H1 (cell line): ENCODE measurements at regions not wholly inside any gene's neighbourhood (a gene's known extent, or its start where the extent isn't known, plus 50 kb on each side); places are given as distances from the start of the nearest gene placed in this dataset.

Experiments used
- CTCF ChIA-PET: fragments of 300-600 bp; sonication (Branson Sonifier 250); formaldehyde crosslinking; loops from one replicate; lab custom pipeline; 2021; ENCODE audit not compliant: partially characterized antibody; lab: Charles Lee
- POLR2A ChIA-PET: fragments of 300-600 bp; sonication (Branson Sonifier 250); formaldehyde crosslinking; loops from one replicate; lab custom pipeline; 2021; ENCODE audit warnings: inconsistent platforms; ENCODE audit not compliant: partially characterized antibody; lab: Charles Lee
- DNase-seq, 2 experiments: peaks; one replicate each; pipeline versions ENCODE4 v3.0.0 to v3.0.0-alpha.2; 2010 to 2022; ENCODE audit warnings: low spot score in 2 of 2, low read depth in 1 of 2, mixed read lengths in 1 of 2
- FAIRE-seq: peaks from 2 replicates; lab custom pipeline; 2011; peaks lifted over from hg19 to GRCh38; lab: Jason Lieb, UNC
- H2AFZ ChIP-seq: 2 replicates; pipeline ENCODE4 v1.8.1; 2012; ENCODE audit warnings: low read length, inconsistent platforms
- H2AK5ac ChIP-seq: 2 replicates; pipeline ENCODE4 v1.6.1; 2013; ENCODE audit warnings: low read depth, low read length
- H2BK120ac ChIP-seq: replicated peaks from 2 replicates; pipeline ENCODE3; 2013; ENCODE audit warnings: low read depth, low read length, inconsistent platforms
- H2BK12ac ChIP-seq: 2 replicates; pipeline ENCODE4 v1.6.1; 2013; ENCODE audit warnings: low read depth, low read length
- H2BK15ac ChIP-seq: 2 replicates; pipeline ENCODE4 v1.6.1; 2013; ENCODE audit warnings: low read length
- H2BK20ac ChIP-seq: 2 replicates; pipeline ENCODE4 v1.6.1; 2013; ENCODE audit warnings: low read length
- H2BK5ac ChIP-seq: 2 replicates; pipeline ENCODE4 v1.6.1; 2013; ENCODE audit warnings: low read depth, low read length
- H3K14ac ChIP-seq: 2 replicates; pipeline ENCODE4 v1.6.1; 2013; ENCODE audit warnings: inconsistent platforms; ENCODE audit not compliant: insufficient read length
- H3K18ac ChIP-seq: 2 replicates; pipeline ENCODE4 v1.6.1; 2013; ENCODE audit warnings: low read length; ENCODE audit errors: extremely low read depth
- H3K23ac ChIP-seq: 2 replicates; pipeline ENCODE4 v1.6.1; 2013; ENCODE audit warnings: inconsistent platforms; ENCODE audit not compliant: insufficient read length
- H3K23me2 ChIP-seq: 2 replicates; pipeline ENCODE4 v1.6.1; 2013; ENCODE audit warnings: low read depth, low read length
- H3K27ac ChIP-seq: 2 replicates; pipeline ENCODE4 v1.6.1; 2011; ENCODE audit warnings: low read depth, low read length, inconsistent platforms
- H3K27me3 ChIP-seq, 4 experiments: replicated peaks in 1 of 4; 1 replicate in 1 of 4; 2 replicates in 3 of 4; pipeline versions ENCODE4 v1.6.1 to v1.8.1; 2011 to 2013; ENCODE audit warnings: low read length in 3 of 4, mild to moderate bottlenecking in 3 of 4, inconsistent platforms in 2 of 4, mixed read lengths in 2 of 4, moderate library complexity in 1 of 4; ENCODE audit not compliant: control insufficient read depth in 3 of 4, insufficient read depth in 3 of 4; ENCODE audit errors: extremely low read depth in 1 of 4
- H3K36me3 ChIP-seq, 4 experiments: 2 replicates each; pipeline versions ENCODE4 v1.6.1 to v1.8.1; 2011 to 2013; ENCODE audit warnings: mild to moderate bottlenecking in 4 of 4, low read length in 3 of 4, moderate library complexity in 2 of 4, control low read depth in 1 of 4, inconsistent platforms in 1 of 4; ENCODE audit not compliant: insufficient read depth in 4 of 4, control insufficient read depth in 2 of 4
- H3K4ac ChIP-seq: replicated peaks from 2 replicates; pipeline ENCODE3; 2013; ENCODE audit warnings: low read length, low read depth, mixed read lengths, inconsistent platforms; ENCODE audit not compliant: insufficient read length
- H3K4me1 ChIP-seq, 4 experiments: replicated peaks in 1 of 4; 1 replicate in 1 of 4; 2 replicates in 3 of 4; pipeline versions ENCODE4 v1.6.1 to v1.8.1; 2011 to 2013; ENCODE audit warnings: low read length in 3 of 4, inconsistent platforms in 2 of 4, mixed read lengths in 1 of 4; ENCODE audit not compliant: insufficient read depth in 4 of 4, control insufficient read depth in 3 of 4
- H3K4me2 ChIP-seq, 2 experiments: 2 replicates each; pipeline versions ENCODE4 v1.6.1 to v1.8.1; 2011 to 2013; ENCODE audit warnings: low read depth in 2 of 2, low read length in 2 of 2, control low read depth in 1 of 2, inconsistent platforms in 1 of 2, mild to moderate bottlenecking in 1 of 2; ENCODE audit not compliant: insufficient read depth in 1 of 2
- H3K4me3 ChIP-seq, 4 experiments: fragments of 200-600, 300-600 bp in 1 of 4; sonication (generic), shearing (Covaris generic), sonication (Bioruptor Twin) in 1 of 4; 2 replicates each; pipeline versions ENCODE4 v1.5.1 to v1.8.1; 2011 to 2016; ENCODE audit warnings: low read length in 4 of 4, low read depth in 3 of 4, control low read depth in 2 of 4, inconsistent platforms in 2 of 4, mild to moderate bottlenecking in 2 of 4, mixed read lengths in 1 of 4, moderate library complexity in 1 of 4; ENCODE audit not compliant: insufficient read depth in 2 of 4; ENCODE audit errors: extremely low read depth in 1 of 4
- H3K56ac ChIP-seq: replicated peaks from 2 replicates; pipeline ENCODE3; 2013; ENCODE audit warnings: low read depth, mild to moderate bottlenecking, mixed read lengths, low read length, inconsistent platforms; ENCODE audit not compliant: insufficient read length
- H3K79me1 ChIP-seq: 2 replicates; pipeline ENCODE4 v1.6.1; 2013; ENCODE audit warnings: low read depth, low read length, control low read depth
- H3K79me2 ChIP-seq, 2 experiments: 2 replicates each; pipeline versions ENCODE4 v1.6.1 to v1.8.1; 2012 to 2013; ENCODE audit warnings: low read length in 2 of 2, mild to moderate bottlenecking in 2 of 2, inconsistent platforms in 1 of 2; ENCODE audit not compliant: insufficient read depth in 2 of 2, control insufficient read depth in 1 of 2
- H3K9ac ChIP-seq, 4 experiments: replicated peaks in 1 of 4; 1 replicate in 1 of 4; 2 replicates in 3 of 4; pipeline versions ENCODE4 v1.6.1 to v1.8.1; 2011 to 2013; ENCODE audit warnings: low read depth in 3 of 4, low read length in 3 of 4, control low read depth in 2 of 4, mild to moderate bottlenecking in 2 of 4, moderate library complexity in 2 of 4, inconsistent platforms in 1 of 4; ENCODE audit errors: extremely low read depth in 1 of 4
- H3K9me3 ChIP-seq, 2 experiments: 2 replicates each; pipeline versions ENCODE4 v1.6.1 to v1.8.1; 2012 to 2013; ENCODE audit warnings: mild to moderate bottlenecking in 2 of 2, moderate library complexity in 2 of 2, control low read depth in 1 of 2, inconsistent platforms in 1 of 2, low read depth in 1 of 2, low read length in 1 of 2, mixed read lengths in 1 of 2; ENCODE audit not compliant: insufficient read depth in 2 of 2
- H4K20me1 ChIP-seq, 2 experiments: replicated peaks in 1 of 2; 2 replicates each; pipeline versions ENCODE3 to v1.8.1; 2011 to 2013; ENCODE audit warnings: inconsistent platforms in 2 of 2, low read length in 2 of 2, mild to moderate bottlenecking in 1 of 2; ENCODE audit not compliant: insufficient read depth in 2 of 2, control insufficient read depth in 1 of 2
- H4K5ac ChIP-seq: 2 replicates; pipeline ENCODE4 v1.6.1; 2013; ENCODE audit warnings: low read length, low read depth, mixed read lengths, inconsistent platforms; ENCODE audit not compliant: insufficient read length
- H4K8ac ChIP-seq: 2 replicates; pipeline ENCODE4 v1.8.0; 2013; ENCODE audit warnings: mild to moderate bottlenecking, moderate library complexity, low read length, inconsistent platforms; ENCODE audit not compliant: insufficient read depth; ENCODE audit errors: extremely low read depth
- H4K91ac ChIP-seq: replicated peaks from 2 replicates; pipeline ENCODE3; 2013; ENCODE audit warnings: low read length, mixed read lengths, inconsistent platforms; ENCODE audit not compliant: insufficient read length
- CEBPB ChIP-seq: IDR thresholded peaks from 2 replicates; pipeline ENCODE4 v1.6.1; 2012; ENCODE audit warnings: low read depth, low read length
- CHD1 ChIP-seq: IDR thresholded peaks from 2 replicates; pipeline ENCODE4 v1.6.1; 2012; ENCODE audit warnings: low read depth, low read length, improper control_type of control experiment
- E2F6 ChIP-seq: IDR thresholded peaks from 2 replicates; pipeline ENCODE4 v1.6.1; 2012; ENCODE audit warnings: inconsistent platforms
- FOSL1 ChIP-seq: IDR thresholded peaks from 2 replicates; pipeline ENCODE4 v1.6.1; 2011; ENCODE audit warnings: mild to moderate bottlenecking, low read depth, low read length, moderate library complexity; ENCODE audit not compliant: insufficient read depth
- HDAC6 ChIP-seq: IDR thresholded peaks from one replicate; pipeline ENCODE4 v1.7.1; 2012; ENCODE audit warnings: low read depth, mild to moderate bottlenecking, inconsistent platforms, low read length, moderate library complexity
- JUND ChIP-seq: IDR thresholded peaks from 2 replicates; pipeline ENCODE4 v1.6.1; 2011; ENCODE audit warnings: mild to moderate bottlenecking, improper control_type of control experiment, low read length
- KDM4A ChIP-seq: IDR thresholded peaks from one replicate; pipeline ENCODE4 v1.7.1; 2012; ENCODE audit warnings: low read depth, mild to moderate bottlenecking, moderate library complexity, low read length, inconsistent platforms; ENCODE audit not compliant: severe bottlenecking
- RBBP5 ChIP-seq: IDR thresholded peaks from 2 replicates; pipeline ENCODE4 v1.7.1; 2012; ENCODE audit warnings: low read depth, mild to moderate bottlenecking, inconsistent platforms, low read length, moderate library complexity, borderline replicate concordance
- RNF2 ChIP-seq: fragments of 200-900, 300-1000 bp; sonication (generic); IDR thresholded peaks from 2 replicates; pipeline ENCODE4 v1.7.1; 2016; ENCODE audit warnings: borderline replicate concordance, low read depth, mild to moderate bottlenecking, antibody characterized with exemption, low read length; ENCODE audit not compliant: poor library complexity, severe bottlenecking; ENCODE audit errors: missing control alignments
- SP1 ChIP-seq: IDR thresholded peaks from 2 replicates; pipeline ENCODE4 v1.6.1; 2011; ENCODE audit warnings: low read depth, low read length
- TCF12 ChIP-seq: IDR thresholded peaks from 2 replicates; pipeline ENCODE4 v1.6.1; 2011; ENCODE audit warnings: low read depth, mild to moderate bottlenecking, low read length
- ZNF274 ChIP-seq: IDR thresholded peaks from 2 replicates; pipeline ENCODE4 v1.7.0; 2012; ENCODE audit warnings: low read length, borderline replicate concordance; ENCODE audit errors: extremely low read depth
- WGBS, 2 experiments: shearing (Covaris generic) in 1 of 2; methylation state at CpG; one replicate each; pipeline versions ENCODE4 v1.1.6 to v1.1.7; 2013 to 2015; ENCODE audit warnings: low lambda C conversion rate in 2 of 2, mixed read lengths in 2 of 2, inconsistent platforms in 1 of 2, low coverage in 1 of 2, missing lambda C conversion rate in 1 of 2; ENCODE audit not compliant: insufficient replicate concordance in 2 of 2, insufficient coverage in 1 of 2, insufficient read length in 1 of 2; ENCODE audit errors: extremely low coverage in 1 of 2, missing lambda C conversion rate in 1 of 2; 5-methylcytosine and 5-hydroxymethylcytosine counted together

- no peak overlapping the region for H3K9ac ChIP-seq
- CTCF ChIA-PET: no interaction called here
These were observed 111.6 kb upstream of the TBX20 start for GRCh38 chr7:35365523-35365922.

More at GRCh38 chr7:35365523-35365922, 111.6 kb upstream of the TBX20 start:
- Histone ChIP-seq H2AK5ac (no peak overlapping the region), H3K23ac (no peak overlapping the region), H3K79me2 (no peaks in the 10 kb centered on the region), H3K23me2 (no peaks in the 10 kb centered on the region), H3K27ac (no peak overlapping the region), H3K9me3 (no peaks in the 10 kb centered on the region; a peak in 1 of 4 replicates), H3K4me1 (peaks cover 3 to 15% (median 11%) of the 10 kb centered on the region in 4 experiments; a peak in 6 of 7 replicates), H2BK20ac (no peak overlapping the region), H4K20me1 (no peaks in the 10 kb centered on the region), H3K56ac (no peak overlapping the region), H3K27me3 (no peaks in the 10 kb centered on the region), H4K5ac (no peak overlapping the region), H3K4me3 (no peak overlapping the region), H2BK15ac (no peak overlapping the region), H2AFZ (no peak overlapping the region), H2BK5ac (no peak overlapping the region), H3K18ac (no peak overlapping the region), H3K79me1 (no peaks in the 10 kb centered on the region), H4K91ac (no peak overlapping the region), H3K14ac (no peak overlapping the region), H3K4ac (no peak overlapping the region), H4K8ac (no peak overlapping the region), H3K36me3 (no peaks in the 10 kb centered on the region), H2BK12ac (no peak overlapping the region), H2BK120ac (no peak overlapping the region), H3K4me2 (no peak overlapping the region; a peak in 1 of 4 replicates)
- POLR2A ChIA-PET: no interaction called here
- 92% methylated on average over 1 of the region's 1 CpG; no CpG with 5 or more reads in 1 of the 2 experiments for WGBS, 2 experiments
- DNase-seq (no peak), FAIRE-seq (no peak)
- TF ChIP-seq FOSL1 (no peak), RBBP5 (no peak), CHD1 (no peak), ZNF274 (no peak), CEBPB (no peak), E2F6 (no peak), JUND (no peak), SP1 (no peak), HDAC6 (no peak), KDM4A (no peak), RNF2 (no peak), TCF12 (no peak)
